ENCODE measurements at regions not wholly inside any gene's neighbourhood (a gene's known extent, or its start where the extent isn't known, plus 50 kb on each side); places are given as distances from the start of the nearest gene placed in this dataset.

GRCh38 chr1:157218671-157219070, 80.5 kb upstream of the ETV3 start:
- no peak for TF ChIP-seq CTCF (IDR thresholded peaks at IDR 0.05 in 8 of 11, conservative IDR thresholded peaks at IDR 0.05 in 3 of 11)
- TF ChIP-seq POLR2A (IDR thresholded peaks at IDR 0.05) = no peak
- TF ChIP-seq POLR2AphosphoS5 (IDR thresholded peaks at IDR 0.05) = no peak

Measured in spleen (tissue), 7 donors.